ENCODE measurements at regions not wholly inside any gene's neighbourhood (a gene's known extent, or its start where the extent isn't known, plus 50 kb on each side); places are given as distances from the start of the nearest gene placed in this dataset.
"Not testable (repeated sequence)": the region's sequence is repeated elsewhere in the genome, so short reads cannot be mapped to it uniquely, and the experiment has no call there.

DNA sequence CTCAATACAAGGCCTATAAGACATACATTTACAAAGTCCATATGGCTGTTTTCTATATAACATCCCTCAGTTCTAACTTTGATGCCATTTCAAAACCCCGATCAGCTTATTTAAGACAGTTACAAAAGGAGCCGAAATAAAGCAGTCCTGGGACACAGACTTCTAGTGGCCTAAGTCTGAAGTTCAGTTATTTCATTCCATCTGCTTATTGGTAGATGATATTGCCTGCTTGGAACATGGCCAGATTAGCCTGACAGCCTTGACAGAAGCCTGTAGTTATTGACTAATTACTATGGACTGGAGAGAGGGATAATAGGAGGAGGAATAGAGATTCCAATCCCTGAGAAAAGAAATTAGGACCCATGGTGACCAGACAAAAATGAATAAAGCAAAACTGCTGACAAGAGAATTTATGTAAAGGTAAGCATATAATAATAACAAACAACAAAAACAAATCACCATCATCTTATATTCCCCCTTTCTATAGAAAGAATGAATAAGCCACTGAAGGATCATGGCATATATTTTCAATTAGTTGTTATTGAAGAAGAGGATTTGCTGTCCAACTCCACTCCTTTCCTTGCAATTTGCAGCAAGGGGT, 206.3 kb upstream of the TOM1L1 start:
- Histone ChIP-seq H3K4me1 (ENCODE audit: insufficient read depth, low read length, poor library complexity, severe bottlenecking) (no peaks in the 10 kb centered on the region), H3K4me3 (ENCODE audit: low read depth, low read length, poor library complexity, severe bottlenecking) (no peak overlapping the region), H2AFZ (ENCODE audit: low read length) (no peak overlapping the region), H3K9me2 (ENCODE audit: insufficient read depth, low read length) (no peaks in the 10 kb centered on the region), H3K27ac (ENCODE audit: low read depth, low read length, poor library complexity, severe bottlenecking) (no peak overlapping the region), H3K79me2 (ENCODE audit: insufficient read depth, low read depth, low read length) (no peaks in the 10 kb centered on the region), H3K4me2 (ENCODE audit: low read length) (no peak overlapping the region), H3K9me3 (ENCODE audit: low read length) (no peaks in the 10 kb centered on the region), H4K20me1 (ENCODE audit: insufficient read depth, low read length) (no peaks in the 10 kb centered on the region), H3K36me3 (ENCODE audit: insufficient read depth, low read length) (no peaks in the 10 kb centered on the region)
- intact Hi-C loops (cut with micrococcal nuclease; ENCODE audit: unreplicated experiment): no loop called here
- BruUV-seq (replicated peaks): no TSS peak
- no peak for DNase-seq (ENCODE audit: low spot score)
- ChIA-PET CTCF (ENCODE audit: unreplicated experiment) (no interaction called here), POLR2A (interaction anchor here (0.7 kb wide), 2 partner anchors 395 to 496 kb away, joined by 3 read pairs; no protein-coding TSS in a partner anchor)
- TF ChIP-seq, protein P1, sequence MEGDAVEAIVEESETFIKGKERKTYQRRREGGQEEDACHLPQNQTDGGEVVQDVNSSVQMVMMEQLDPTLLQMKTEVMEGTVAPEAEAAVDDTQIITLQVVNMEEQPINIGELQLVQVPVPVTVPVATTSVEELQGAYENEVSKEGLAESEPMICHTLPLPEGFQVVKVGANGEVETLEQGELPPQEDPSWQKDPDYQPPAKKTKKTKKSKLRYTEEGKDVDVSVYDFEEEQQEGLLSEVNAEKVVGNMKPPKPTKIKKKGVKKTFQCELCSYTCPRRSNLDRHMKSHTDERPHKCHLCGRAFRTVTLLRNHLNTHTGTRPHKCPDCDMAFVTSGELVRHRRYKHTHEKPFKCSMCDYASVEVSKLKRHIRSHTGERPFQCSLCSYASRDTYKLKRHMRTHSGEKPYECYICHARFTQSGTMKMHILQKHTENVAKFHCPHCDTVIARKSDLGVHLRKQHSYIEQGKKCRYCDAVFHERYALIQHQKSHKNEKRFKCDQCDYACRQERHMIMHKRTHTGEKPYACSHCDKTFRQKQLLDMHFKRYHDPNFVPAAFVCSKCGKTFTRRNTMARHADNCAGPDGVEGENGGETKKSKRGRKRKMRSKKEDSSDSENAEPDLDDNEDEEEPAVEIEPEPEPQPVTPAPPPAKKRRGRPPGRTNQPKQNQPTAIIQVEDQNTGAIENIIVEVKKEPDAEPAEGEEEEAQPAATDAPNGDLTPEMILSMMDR (conservative IDR thresholded peaks at IDR 0.05; ENCODE audit: low read length): no peak
- TF ChIP-seq EZH2phosphoT487 (IDR thresholded peaks at IDR 0.05; ENCODE audit: borderline replicate concordance, low read depth, low read length): no peak

DNA sequence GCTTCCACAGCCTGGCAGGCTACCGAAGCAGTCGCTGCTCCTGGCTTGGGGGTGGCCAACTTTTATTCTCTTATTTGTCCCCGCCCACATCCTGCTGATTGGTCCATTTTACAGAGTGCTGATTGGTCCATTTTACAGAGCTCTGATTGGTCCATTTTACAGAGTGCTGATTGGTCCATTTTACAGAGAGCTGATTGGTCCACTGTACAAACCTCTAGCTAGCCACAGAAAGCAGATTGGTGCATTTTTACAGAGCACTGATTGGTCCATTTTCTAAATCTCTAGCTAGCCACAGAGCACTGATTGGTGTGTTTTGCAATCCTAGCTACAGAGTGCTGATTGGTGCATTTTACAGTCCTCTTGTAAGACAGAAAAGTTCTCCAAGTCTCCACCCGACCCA, 187.9 kb upstream of the TOM1L1 start:
- H3K27ac ChIP-seq (ENCODE audit: low read depth, low read length, poor library complexity, severe bottlenecking); BruUV-seq (replicated peaks); intact Hi-C loops (cut with micrococcal nuclease; ENCODE audit: unreplicated experiment); H3K4me2 ChIP-seq (ENCODE audit: low read length); DNase-seq (ENCODE audit: low spot score); H3K36me3 ChIP-seq (ENCODE audit: insufficient read depth, low read length); H3K79me2 ChIP-seq (ENCODE audit: insufficient read depth, low read depth, low read length); H4K20me1 ChIP-seq (ENCODE audit: insufficient read depth, low read length); H3K9me3 ChIP-seq (ENCODE audit: low read length); H3K4me3 ChIP-seq (ENCODE audit: low read depth, low read length, poor library complexity, severe bottlenecking); H2AFZ ChIP-seq (ENCODE audit: low read length); H3K9me2 ChIP-seq (ENCODE audit: insufficient read depth, low read length); CTCF ChIA-PET (ENCODE audit: unreplicated experiment); H3K4me1 ChIP-seq (ENCODE audit: insufficient read depth, low read length, poor library complexity, severe bottlenecking): not testable (repeated sequence)
- POLR2A ChIA-PET: interaction anchor here (0.9 kb wide), 1 partner anchor 100 kb away, joined by 3 read pairs; no protein-coding TSS in a partner anchor

DNA sequence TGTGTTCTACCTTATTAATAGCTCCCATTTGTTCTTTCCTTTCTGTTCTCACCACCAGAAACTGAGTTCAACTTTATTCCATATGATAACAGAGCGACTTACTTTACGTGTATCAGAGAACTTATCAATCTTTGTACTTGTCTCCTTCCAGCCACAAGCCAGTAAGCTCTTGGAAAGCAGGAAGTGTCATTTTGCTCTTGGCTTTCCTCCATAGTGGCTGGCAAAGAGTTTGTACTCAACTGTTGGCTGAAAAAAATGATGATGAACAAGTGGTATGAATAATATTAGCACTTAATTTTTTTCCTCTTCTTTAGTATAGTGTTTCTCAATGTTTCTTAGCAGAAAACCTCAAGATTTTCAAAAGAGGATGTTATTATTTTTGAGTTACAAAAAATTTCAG, 182.4 kb upstream of the TOM1L1 start:
- Histone ChIP-seq H3K9me3 (ENCODE audit: low read length) (0 out of 2 replicates have a peak, but pooled peaks cover 5% of the 10 kb centered on the region), H2AFZ (ENCODE audit: low read length) (no peak overlapping the region), H3K36me3 (ENCODE audit: insufficient read depth, low read length) (no peaks in the 10 kb centered on the region), H3K4me3 (ENCODE audit: low read depth, low read length, poor library complexity, severe bottlenecking) (no peak overlapping the region), H3K79me2 (ENCODE audit: insufficient read depth, low read depth, low read length) (no peaks in the 10 kb centered on the region), H3K9me2 (ENCODE audit: insufficient read depth, low read length) (no peaks in the 10 kb centered on the region), H4K20me1 (ENCODE audit: insufficient read depth, low read length) (no peaks in the 10 kb centered on the region), H3K4me2 (ENCODE audit: low read length) (no peak overlapping the region), H3K27ac (ENCODE audit: low read depth, low read length, poor library complexity, severe bottlenecking) (no peak overlapping the region), H3K4me1 (ENCODE audit: insufficient read depth, low read length, poor library complexity, severe bottlenecking) (no peaks in the 10 kb centered on the region)
- BruUV-seq (replicated peaks): no TSS peak
- ChIA-PET POLR2A (no interaction called here), CTCF (ENCODE audit: unreplicated experiment) (no interaction called here)
- intact Hi-C loops (cut with micrococcal nuclease; ENCODE audit: unreplicated experiment): no loop called here
- no peak for DNase-seq (ENCODE audit: low spot score)
- no peak for TF ChIP-seq EZH2phosphoT487 (IDR thresholded peaks at IDR 0.05; ENCODE audit: borderline replicate concordance, low read depth, low read length)
- TF ChIP-seq, protein P1 (conservative IDR thresholded peaks at IDR 0.05; ENCODE audit: low read length): no peak
